ENCODE measurements at regions not wholly inside any gene's neighbourhood (a gene's known extent, or its start where the extent isn't known, plus 50 kb on each side); places are given as distances from the start of the nearest gene placed in this dataset.

GRCh38 chr18:2478662-2479061 lies 92.6 kb downstream of the METTL4 start:
- no peak for DNase-seq (ENCODE audit: low read depth in 2 of 2)

DNA sequence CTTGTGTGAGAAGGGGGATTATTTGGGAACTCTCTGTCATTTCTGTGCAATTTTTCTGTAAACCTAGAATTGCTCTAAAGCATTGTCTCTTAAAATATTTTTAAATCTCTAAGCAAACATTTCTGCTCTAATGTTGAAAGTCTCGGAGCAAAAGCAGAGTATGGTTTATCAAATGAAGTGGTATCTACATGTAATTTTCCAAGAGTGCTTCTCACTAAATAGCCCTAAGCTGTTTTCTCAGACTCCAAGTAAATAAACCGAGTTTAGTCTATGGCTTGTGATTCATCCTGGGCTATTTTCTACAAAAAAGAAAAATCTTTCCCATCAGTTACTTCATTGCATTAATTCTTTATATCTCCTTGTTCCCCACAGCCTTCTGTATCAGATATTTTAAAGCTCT lies 90.8 kb downstream of the METTL4 start:
- DNase-seq (ENCODE audit: low read depth in 2 of 2): no peak

DNA sequence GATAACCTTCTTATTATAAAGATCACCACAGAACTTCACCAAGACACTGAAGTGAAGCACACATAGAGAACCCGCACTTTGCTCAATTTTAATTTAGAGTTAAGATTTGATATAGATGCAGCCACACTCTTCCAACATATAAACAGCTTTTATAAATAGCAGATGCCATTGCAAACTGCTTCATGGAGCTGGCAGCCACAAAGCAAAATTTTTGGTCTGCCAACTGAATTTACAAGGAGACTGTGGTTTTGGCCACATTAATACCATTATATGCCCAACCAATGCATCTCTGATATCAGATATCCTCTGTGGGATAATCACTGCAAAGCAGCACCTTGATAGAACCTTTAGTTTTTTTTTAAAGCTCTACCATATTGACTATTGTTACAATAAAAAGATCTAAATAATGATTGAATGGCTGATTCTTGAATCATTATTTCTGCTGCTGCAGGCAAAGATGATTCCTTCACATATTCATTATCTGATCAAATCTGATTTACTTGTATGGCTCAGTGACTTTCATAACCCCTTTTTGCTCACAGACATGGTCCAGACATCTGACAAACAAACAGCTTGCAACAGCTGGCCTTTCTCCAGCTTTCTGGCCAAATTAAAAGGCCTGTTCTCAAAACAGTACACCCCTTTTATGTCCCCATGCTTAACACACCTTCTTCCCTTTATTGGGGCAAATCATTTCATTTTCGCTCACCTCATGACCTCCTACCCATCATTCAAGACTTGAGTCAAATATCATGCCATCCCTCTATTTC lies 88.4 kb downstream of the METTL4 start:
- no peak for DNase-seq (ENCODE audit: low read depth in 2 of 2)

DNA sequence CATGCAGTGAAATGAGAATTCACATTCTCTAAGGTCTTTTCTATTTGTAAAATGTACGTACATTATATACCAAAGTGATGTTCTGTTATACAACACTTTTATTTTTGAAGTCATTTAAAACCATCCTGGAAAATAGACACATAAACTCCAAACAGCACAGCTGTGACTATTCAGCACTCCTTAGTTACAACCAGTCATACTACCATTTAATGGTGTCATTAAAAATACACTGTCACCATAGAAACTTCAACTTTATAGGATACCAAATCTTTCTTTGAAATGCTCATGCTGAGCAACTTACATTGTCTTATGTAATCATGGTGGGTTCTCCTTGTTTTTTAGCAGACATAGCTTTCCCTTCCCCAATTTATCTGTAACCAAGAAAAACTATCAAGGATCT lies 85.3 kb downstream of the METTL4 start:
- no peak for DNase-seq (ENCODE audit: low read depth in 2 of 2)

DNA sequence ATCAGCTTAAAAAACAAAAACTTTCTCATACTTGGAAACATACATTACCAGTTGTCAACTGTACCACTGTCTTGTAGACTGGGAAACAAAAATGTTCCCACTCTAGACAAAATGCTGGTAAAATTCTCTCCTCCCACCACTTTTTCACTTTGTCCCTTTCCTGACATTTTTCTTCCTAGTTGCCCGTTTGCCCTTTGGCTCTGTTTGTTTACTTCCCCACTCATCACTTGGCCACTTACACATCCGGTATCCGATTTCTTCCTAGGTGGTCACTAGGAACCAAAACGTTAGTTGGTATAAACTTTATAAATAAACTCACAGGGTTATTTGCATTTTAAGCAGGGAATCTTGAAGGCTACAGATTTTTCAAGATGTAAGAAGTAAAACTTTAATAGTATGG lies 84.9 kb downstream of the METTL4 start:
- DNase-seq (ENCODE audit: low read depth in 2 of 2): no peak

Data from stimulated activated CD8-positive, alpha-beta memory T cell treated with anti-CD3 and anti-CD28 coated beads, Interleukin-7, amount 100 ng/mL, for 1 hour (primary cell).